ENCODE measurements at regions not wholly inside any gene's neighbourhood (a gene's known extent, or its start where the extent isn't known, plus 50 kb on each side); places are given as distances from the start of the nearest gene placed in this dataset.
A peak's percentile ranks its signal among the peaks of the same experiment; 100 is the strongest.

GRCh38 chr3:31039145-31039544, 144.7 kb upstream of the GADL1 start:
- TF ChIP-seq POLR2A (IDR thresholded peaks at IDR 0.05) (no peak), CTCF (IDR thresholded peaks at IDR 0.05) (no peak)
- Histone ChIP-seq H3K27ac (no peak overlapping the region), H3K27me3 (no peaks in the 10 kb centered on the region), H3K4me3 (no peak overlapping the region), H3K9me3 (peaks cover 0 to 11% (median 6%) of the 10 kb centered on the region in 3 donors), H3K36me3 (no peaks in the 10 kb centered on the region), H3K4me1 (peaks cover 0 to 14% (median 7%) of the 10 kb centered on the region in 3 donors)
- DNase-seq, result no peak
- intact Hi-C loops (cut with DNase I), result no loop called here
- 33 to 77% methylated on average over 1 of the region's 1 CpG for WGBS, 2 donors

- Histone ChIP-seq H3K4me1 (peaks cover 0 to 14% (median 7%) of the 10 kb centered on the region in 3 donors), H3K27me3 (no peaks in the 10 kb centered on the region), H3K9me3 (peaks cover 0 to 11% (median 6%) of the 10 kb centered on the region in 3 donors), H3K27ac (peak overlapping the region in 1 of 4 donors; percentile 10), H3K36me3 (no peaks in the 10 kb centered on the region), H3K4me3 (no peak overlapping the region)
- DNase-seq, result no peak
- intact Hi-C loops (cut with DNase I), result no loop called here
- no peak for TF ChIP-seq POLR2A (IDR thresholded peaks at IDR 0.05)
- no peak for TF ChIP-seq CTCF (IDR thresholded peaks at IDR 0.05)
- 13 to 25% methylated on average over 2 of the region's 2 CpGs for WGBS, 2 donors
Measured at GRCh38 chr3:31041161-31041978, 146.9 kb upstream of the GADL1 start.

- 47 to 79% methylated on average over 3 of the region's 3 CpGs for WGBS, 2 donors
- DNase-seq, result no peak
- no peak for TF ChIP-seq CTCF (IDR thresholded peaks at IDR 0.05)
- no peak for TF ChIP-seq POLR2A (IDR thresholded peaks at IDR 0.05)
- Histone ChIP-seq H3K36me3 (no peaks in the 10 kb centered on the region), H3K4me3 (no peak overlapping the region), H3K27me3 (no peaks in the 10 kb centered on the region), H3K9me3 (peaks cover 0 to 11% (median 6%) of the 10 kb centered on the region in 3 donors), H3K27ac (no peak overlapping the region), H3K4me1 (peaks cover 0 to 14% (median 7%) of the 10 kb centered on the region in 3 donors)
- intact Hi-C loops (cut with DNase I), result no loop called here
Measured at GRCh38 chr3:31043184-31043819, 148.8 kb upstream of the GADL1 start.

- intact Hi-C loops (cut with DNase I), result no loop called here
- Histone ChIP-seq H3K4me1 (no peaks in the 10 kb centered on the region), H3K27me3 (no peaks in the 10 kb centered on the region), H3K36me3 (no peaks in the 10 kb centered on the region), H3K27ac (no peak overlapping the region), H3K4me3 (no peak overlapping the region), H3K9me3 (peaks cover 0 to 7% (median 2%) of the 10 kb centered on the region in 3 donors)
- no peak for DNase-seq
- no peak for TF ChIP-seq CTCF (IDR thresholded peaks at IDR 0.05)
- TF ChIP-seq POLR2A (IDR thresholded peaks at IDR 0.05), result no peak
- WGBS, 2 donors, result 80 to 88% methylated on average over 3 of the region's 3 CpGs
Measured at GRCh38 chr3:31047673-31048072, 153.2 kb upstream of the GADL1 start.

GRCh38 chr3:31048143-31048542, 153.7 kb upstream of the GADL1 start:
- H3K27ac ChIP-seq, result no peak overlapping the region
- no peaks in the 10 kb centered on the region for H3K4me1 ChIP-seq
- H3K4me3 ChIP-seq, result no peak overlapping the region
- intact Hi-C loops (cut with DNase I), result no loop called here
- no peaks in the 10 kb centered on the region for H3K36me3 ChIP-seq
- TF ChIP-seq CTCF (IDR thresholded peaks at IDR 0.05) (no peak), POLR2A (IDR thresholded peaks at IDR 0.05) (no peak)
- WGBS, 2 donors, result 68 to 73% methylated on average over 2 of the region's 2 CpGs
- H3K9me3 ChIP-seq, result peaks cover 0 to 2% (median 0%) of the 10 kb centered on the region in 3 donors
- DNase-seq, result no peak
- H3K27me3 ChIP-seq, result no peaks in the 10 kb centered on the region

All from esophagus squamous epithelium (tissue), 5 donors.